Lower lobe of right lung (tissue), 2 donors: ENCODE measurements at regions not wholly inside any gene's neighbourhood (a gene's known extent, or its start where the extent isn't known, plus 50 kb on each side); places are given as distances from the start of the nearest gene placed in this dataset.
"Not testable (repeated sequence)": the region's sequence is repeated elsewhere in the genome, so short reads cannot be mapped to it uniquely, and the experiment has no call there.

Experiments used
- ATAC-seq, 2 donors: fragments of 200-7000 bp; cut with Tn5 transposase; one replicate each; pipeline ENCODE4 v1.9.1; 2020 to 2022; ENCODE audit warnings: mild to moderate bottlenecking in 2 of 2, moderate library complexity in 2 of 2
- DNase-seq: peaks from one replicate; pipeline ENCODE4 v3.0.0-alpha.2; 2020
- H3K27ac ChIP-seq: fragments of 200-600 bp; one replicate; pipeline ENCODE4 v1.8.0; 2022
- H3K27me3 ChIP-seq: fragments of 200-600 bp; one replicate; pipeline ENCODE4 v1.8.0; 2022; ENCODE audit warnings: low read depth
- H3K36me3 ChIP-seq: fragments of 200-600 bp; one replicate; pipeline ENCODE4 v1.8.0; 2022; ENCODE audit warnings: mild to moderate bottlenecking
- H3K4me1 ChIP-seq: fragments of 200-600 bp; one replicate; pipeline ENCODE4 v1.8.0; 2022
- H3K4me3 ChIP-seq: fragments of 200-600 bp; one replicate; pipeline ENCODE4 v1.8.0; 2022; ENCODE audit warnings: mild to moderate bottlenecking
- H3K9me3 ChIP-seq: fragments of 200-600 bp; one replicate; pipeline ENCODE4 v1.8.0; 2022
- intact Hi-C: fragments of 100-400 bp; cut with DNase I; formaldehyde crosslinking; loops from one replicate; pipeline ENCODE4 v1.11.0; 2022
- TF ChIP-seq, protein P1 (sequence below): fragments of 200-600 bp; IDR thresholded peaks from one replicate; pipeline ENCODE4 v1.8.0; 2022; ENCODE audit warnings: antibody characterized with exemption, mild to moderate bottlenecking
- donor health status: DM: no; HTN: yes; CAD: no; lungs with severe emphysema.

DNA sequence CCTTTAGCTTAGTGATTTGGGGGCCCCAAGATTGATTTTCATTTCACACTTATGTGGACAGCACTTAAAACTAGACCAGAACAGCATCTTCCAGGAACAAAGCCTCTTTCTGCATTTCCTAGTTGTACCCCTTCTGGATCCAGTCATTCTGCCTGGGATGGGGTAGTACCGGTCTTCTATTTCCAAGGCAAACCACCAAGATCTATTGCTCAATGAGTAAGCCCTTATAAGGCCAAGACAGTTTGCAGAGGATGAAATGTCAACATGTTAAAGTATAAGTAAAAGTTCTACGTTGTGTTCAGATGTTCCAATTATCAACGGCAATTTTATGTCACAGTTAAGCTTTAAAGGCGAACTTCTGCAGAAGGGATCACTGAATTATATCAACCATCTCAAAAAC, 106.9 kb upstream of the ZNF746 start:
- Histone ChIP-seq H3K4me3 (no peak overlapping the region), H3K27me3 (no peaks in the 10 kb centered on the region), H3K9me3 (no peaks in the 10 kb centered on the region), H3K4me1 (no peaks in the 10 kb centered on the region), H3K36me3 (peaks cover 79% of the 10 kb centered on the region), H3K27ac (no peak overlapping the region)
- TF ChIP-seq, protein P1, sequence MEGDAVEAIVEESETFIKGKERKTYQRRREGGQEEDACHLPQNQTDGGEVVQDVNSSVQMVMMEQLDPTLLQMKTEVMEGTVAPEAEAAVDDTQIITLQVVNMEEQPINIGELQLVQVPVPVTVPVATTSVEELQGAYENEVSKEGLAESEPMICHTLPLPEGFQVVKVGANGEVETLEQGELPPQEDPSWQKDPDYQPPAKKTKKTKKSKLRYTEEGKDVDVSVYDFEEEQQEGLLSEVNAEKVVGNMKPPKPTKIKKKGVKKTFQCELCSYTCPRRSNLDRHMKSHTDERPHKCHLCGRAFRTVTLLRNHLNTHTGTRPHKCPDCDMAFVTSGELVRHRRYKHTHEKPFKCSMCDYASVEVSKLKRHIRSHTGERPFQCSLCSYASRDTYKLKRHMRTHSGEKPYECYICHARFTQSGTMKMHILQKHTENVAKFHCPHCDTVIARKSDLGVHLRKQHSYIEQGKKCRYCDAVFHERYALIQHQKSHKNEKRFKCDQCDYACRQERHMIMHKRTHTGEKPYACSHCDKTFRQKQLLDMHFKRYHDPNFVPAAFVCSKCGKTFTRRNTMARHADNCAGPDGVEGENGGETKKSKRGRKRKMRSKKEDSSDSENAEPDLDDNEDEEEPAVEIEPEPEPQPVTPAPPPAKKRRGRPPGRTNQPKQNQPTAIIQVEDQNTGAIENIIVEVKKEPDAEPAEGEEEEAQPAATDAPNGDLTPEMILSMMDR: no peak
- intact Hi-C loops: no loop called here
- no peak for DNase-seq
- no peak for ATAC-seq

DNA sequence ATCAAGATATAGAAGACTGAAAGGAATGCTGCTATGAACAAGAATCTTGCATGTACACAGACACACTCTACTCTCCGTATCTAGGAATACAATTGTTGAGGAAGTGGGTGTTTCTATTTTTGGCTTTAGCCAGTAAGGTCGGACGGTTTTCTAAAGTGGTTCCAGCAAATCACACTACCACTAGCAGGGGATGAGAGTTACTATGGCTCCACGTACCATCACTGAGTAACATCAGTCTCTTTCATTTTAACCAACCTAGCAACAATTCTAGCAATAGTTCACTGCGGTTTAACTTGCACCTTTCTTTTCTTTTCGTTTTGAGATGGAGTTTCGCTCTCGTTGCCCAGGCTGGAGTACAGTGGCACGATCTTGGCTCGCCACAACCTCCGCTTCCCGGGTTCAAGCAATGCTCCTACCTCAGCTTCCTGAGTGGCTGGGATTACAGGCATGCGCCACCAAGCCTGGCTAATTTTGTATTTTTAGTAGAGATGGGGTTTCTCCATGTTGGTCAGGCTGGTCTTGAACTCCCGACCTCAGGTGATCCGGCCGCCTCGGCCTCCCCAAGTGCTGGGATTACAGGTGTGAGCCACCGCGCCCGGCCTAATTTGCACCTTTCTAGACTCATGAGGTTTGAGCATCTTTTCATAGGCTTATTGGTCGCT, 103.2 kb upstream of the ZNF746 start:
- ATAC-seq, H3K27ac ChIP-seq, H3K27me3 ChIP-seq, H3K4me3 ChIP-seq, H3K9me3 ChIP-seq, intact Hi-C loops, H3K4me1 ChIP-seq, DNase-seq: not testable (repeated sequence)
- H3K36me3 ChIP-seq: peaks cover 77% of the 10 kb centered on the region

DNA sequence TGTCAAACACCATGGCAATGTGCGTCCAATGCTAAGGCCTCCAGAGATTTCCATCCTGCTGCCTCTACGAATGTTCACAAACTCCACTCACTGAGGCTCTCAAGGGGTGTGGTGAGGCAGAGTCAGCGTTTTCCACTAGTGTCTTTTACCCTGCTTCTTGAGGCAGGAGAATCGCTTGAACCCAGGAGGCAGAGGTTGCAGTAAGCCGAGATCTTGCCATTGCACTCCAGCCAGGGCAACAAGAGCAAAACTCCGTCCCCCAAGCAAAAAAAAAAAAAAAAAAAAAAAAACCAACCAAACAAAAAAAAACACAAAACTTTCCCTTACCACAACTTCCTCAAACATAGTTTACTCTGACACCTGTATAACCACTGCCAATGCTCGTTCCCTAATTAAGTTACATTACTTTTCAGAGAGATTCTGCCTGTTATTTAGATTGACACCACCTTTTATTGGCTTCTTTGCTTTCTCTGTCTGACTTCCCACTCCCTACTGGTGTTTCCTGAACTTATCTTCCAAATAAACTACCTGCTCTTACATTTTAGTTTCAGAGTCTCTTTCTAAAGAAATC, 102.1 kb upstream of the ZNF746 start:
- DNase-seq (no peak), ATAC-seq (no peak)
- H3K36me3 ChIP-seq: peaks cover 80% of the 10 kb centered on the region
- no peaks in the 10 kb centered on the region for H3K27me3 ChIP-seq
- TF ChIP-seq, protein P1: no peak
- intact Hi-C loops: no loop called here
- no peak overlapping the region for H3K4me3 ChIP-seq
- H3K9me3 ChIP-seq: no peaks in the 10 kb centered on the region
- H3K4me1 ChIP-seq: no peaks in the 10 kb centered on the region
- no peak overlapping the region for H3K27ac ChIP-seq

DNA sequence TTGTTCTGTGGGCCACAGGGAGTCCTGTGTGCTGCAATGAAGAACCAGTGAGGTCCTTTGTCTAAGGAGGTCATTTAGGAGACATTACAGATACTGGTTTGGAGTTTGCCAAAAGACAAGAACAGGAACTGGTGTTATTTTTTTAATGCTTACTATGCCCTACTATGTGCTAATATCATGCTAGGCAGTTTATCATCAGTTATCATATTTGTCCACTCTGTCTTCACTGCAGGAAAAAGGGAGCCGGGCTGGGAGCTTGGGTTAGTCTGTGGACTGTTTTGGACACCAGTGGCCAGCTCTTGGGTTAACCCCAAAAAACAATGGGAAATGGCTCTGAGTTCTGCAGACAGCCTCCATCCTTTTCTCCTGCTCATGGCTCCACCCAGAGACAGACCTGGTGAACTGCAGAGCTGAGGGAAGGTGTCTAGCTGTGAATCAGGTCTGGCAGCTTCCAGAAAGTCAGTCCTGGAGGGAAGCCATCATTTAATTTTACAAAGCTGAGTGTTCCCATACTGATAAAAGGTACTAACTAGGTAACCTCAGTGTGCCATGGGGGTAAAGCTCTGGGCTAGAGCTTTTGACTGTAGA, 101.2 kb upstream of the ZNF746 start:
- intact Hi-C loops: no loop called here
- H3K4me1 ChIP-seq: no peaks in the 10 kb centered on the region
- TF ChIP-seq, protein P1: peak; percentile 13
- DNase-seq (no peak), ATAC-seq (peak; percentile 62 to 66)
- H3K36me3 ChIP-seq: peaks cover 77% of the 10 kb centered on the region
- no peak overlapping the region for H3K27ac ChIP-seq
- no peak overlapping the region for H3K4me3 ChIP-seq
- H3K27me3 ChIP-seq: no peaks in the 10 kb centered on the region
- no peaks in the 10 kb centered on the region for H3K9me3 ChIP-seq

DNA sequence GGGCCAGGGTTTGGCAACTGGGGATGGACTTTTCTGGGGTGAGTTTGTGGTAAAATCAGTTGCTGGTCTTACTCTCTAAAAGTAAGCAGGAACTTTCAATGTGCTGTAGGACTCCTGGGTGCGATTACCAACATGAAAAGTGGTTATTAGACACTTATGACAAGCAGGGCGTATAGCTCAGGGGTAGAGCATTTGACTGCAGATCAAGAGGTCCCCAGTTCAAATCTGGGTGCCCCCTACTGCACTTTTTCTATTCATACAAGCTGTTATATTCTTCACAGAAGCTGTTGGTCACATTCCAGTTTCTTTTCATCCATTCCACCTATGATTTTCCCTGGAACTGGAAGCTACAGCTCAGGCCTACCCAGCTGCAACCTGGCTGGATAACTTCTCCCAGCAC, 100.2 kb upstream of the ZNF746 start:
- H3K4me3 ChIP-seq, H3K9me3 ChIP-seq, H3K27ac ChIP-seq, H3K4me1 ChIP-seq, H3K27me3 ChIP-seq, DNase-seq, intact Hi-C loops, ATAC-seq: not testable (repeated sequence)
- H3K36me3 ChIP-seq: peaks cover 78% of the 10 kb centered on the region

DNA sequence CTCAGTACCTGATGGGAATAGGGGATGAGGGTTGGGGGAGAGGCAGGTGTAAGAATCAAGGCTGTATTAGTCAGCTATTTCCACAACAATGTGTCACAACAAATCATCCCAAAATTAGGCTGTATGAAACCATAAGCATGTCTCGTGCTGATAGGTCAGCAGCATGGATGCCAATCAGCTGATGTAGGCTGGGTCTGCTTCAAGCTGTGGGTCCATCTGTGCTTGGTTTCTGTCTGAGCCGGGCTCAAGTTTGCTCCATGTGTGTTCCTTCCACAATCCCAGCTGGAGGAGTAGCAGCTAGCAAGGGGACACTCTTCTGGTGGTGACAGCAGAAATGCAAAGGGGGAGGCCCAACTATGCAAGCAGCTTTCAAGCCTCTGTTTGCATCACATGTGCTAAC, 97.9 kb upstream of the ZNF746 start:
- ATAC-seq (no peak), DNase-seq (no peak)
- no peaks in the 10 kb centered on the region for H3K9me3 ChIP-seq
- no peaks in the 10 kb centered on the region for H3K27me3 ChIP-seq
- peaks cover 66% of the 10 kb centered on the region for H3K36me3 ChIP-seq
- intact Hi-C loops: no loop called here
- no peak overlapping the region for H3K4me3 ChIP-seq
- H3K27ac ChIP-seq: no peak overlapping the region
- H3K4me1 ChIP-seq: no peaks in the 10 kb centered on the region
- TF ChIP-seq, protein P1: no peak
